Amygdala (tissue), 56 donors: ENCODE measurements at regions not wholly inside any gene's neighbourhood (a gene's known extent, or its start where the extent isn't known, plus 50 kb on each side); places are given as distances from the start of the nearest gene placed in this dataset.

Source experiments
- DNase-seq, 56 donors: peaks; one replicate each; lab custom pipeline; 2025; lab: John Stamatoyannopoulos, UW

DNA sequence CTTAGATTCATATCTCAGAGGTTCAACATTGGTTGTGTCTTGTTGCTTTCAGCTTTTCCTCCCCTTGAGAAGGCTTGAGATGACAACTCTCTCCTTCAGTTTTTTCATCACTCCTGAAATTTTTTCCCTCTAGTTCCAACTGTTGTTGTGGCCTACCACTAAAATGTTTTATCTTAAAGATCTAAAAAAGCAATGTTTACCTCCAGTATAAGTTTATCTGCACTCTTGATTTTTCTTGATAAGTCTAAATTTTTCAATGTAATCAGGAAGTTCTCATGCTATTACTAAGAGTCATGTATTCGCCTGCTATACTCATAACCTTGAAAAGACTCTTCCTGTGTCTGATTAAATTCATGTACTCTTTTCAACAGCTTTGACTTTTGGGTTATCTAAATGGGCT lies 366.3 kb upstream of the TFPI start:
- no peak for DNase-seq

DNA sequence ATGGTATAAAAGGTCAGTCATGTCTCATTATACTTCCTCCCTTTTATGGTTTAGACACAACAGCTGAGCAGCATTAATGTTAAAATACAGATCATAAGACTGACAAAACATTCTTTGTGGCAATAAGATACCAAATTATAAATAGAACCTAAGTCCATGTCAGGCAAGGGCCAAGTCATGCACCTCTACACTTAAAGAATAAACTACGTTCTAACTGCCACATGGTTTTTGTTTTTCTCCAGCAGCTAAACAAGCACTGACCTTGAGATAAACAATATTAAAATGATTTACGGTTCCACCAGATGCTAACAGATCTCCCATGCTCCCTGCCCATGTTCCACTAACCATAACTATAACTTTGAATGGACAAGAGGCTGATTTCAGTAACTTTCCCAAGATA lies 368.6 kb upstream of the TFPI start:
- DNase-seq = no peak

DNA sequence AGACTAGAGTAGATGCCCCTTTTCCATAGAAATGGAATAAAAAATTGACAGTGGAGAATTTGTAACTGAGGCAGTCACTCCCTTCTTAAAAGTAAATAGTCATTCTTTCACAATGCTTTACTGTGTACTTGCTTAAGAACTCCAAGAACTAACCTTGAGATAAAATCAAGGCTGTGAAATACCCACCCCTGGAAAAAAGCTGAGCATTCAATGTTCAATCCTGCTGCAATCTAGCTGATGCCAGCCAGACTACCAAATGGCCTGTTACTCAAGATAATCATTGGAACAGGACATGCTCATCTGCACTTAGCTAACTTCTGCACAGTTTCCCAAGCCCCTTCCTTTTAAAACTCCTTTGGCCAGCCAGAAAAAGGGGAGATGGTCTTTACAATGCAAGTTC lies 367.4 kb upstream of the GULP1 start:
- no peak for DNase-seq

DNA sequence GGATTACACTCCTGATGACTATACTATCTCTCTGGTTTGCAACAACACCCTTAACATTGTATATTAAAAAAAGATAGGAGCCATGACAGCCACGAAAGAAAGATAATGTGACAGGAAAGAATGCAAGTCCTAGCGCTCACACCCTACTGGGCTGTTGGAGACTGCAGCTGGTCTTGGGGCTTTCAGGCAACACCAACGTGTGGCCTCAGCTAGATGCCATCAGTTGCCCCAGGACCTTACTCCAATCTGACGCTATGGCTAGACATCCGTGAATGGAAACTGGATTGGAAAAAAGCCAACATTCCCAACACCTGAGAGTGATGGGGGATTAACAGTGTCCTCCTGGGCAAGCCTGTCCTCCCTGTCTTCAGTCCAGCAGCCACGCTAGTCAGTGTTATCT lies 357.4 kb upstream of the GULP1 start:
- DNase-seq = no peak

DNA sequence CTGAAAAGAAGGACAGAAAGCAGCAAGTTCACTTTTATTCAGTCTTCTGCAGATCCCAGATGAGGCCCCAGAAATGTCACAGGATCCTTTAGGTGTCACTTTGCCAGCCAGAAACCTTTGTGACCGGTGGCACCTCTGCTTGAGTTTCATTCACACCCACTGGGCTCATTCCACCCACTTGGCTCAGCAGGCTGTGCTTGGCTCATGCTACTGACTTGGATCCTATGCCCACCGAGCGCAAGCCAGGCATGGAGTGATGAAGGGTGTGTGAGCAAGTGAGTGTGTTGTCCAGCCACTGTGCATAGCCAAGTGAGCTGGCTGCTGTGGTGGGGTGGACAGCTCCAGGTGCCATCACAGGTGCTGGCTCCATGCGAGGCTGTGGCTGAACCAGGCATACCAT lies 357.0 kb upstream of the GULP1 start:
- no peak for DNase-seq

DNA sequence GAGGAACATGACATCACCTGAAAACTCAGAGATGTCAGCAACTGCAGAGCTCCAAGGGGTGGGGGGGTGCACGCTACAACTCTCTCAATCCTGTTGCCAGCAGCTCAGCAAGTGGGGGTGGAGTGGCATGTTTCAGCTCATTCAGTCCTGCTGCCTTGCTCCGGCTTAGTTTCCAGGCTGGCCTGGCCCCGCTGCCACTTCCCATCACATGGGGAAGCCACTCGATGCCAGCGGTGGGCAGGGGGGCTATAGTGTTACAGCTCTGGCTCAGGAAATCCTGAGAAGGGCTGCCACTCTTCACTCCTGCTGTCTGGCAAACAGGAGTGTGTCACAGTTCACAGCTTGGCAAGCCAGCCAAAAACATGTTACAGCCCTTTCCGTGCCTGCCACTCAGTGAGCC lies 356.5 kb upstream of the GULP1 start:
- DNase-seq = no peak

DNA sequence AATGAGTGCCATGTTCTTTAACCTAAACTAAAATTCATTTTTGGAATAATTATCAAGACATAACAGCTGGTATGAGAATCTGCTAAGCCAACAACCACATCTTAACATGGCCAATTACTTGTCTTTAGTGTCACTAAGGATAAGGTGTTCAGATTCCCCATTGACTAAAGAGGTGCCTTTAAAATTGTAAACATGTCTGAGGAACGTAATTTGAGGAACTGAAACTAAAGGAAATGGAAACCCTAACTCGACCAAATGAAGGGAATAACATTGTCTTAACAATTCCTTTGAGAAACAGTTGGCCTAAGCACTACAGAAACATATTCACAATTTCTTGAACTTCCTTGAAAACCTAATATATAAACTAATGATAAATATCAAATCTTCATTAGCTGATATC lies 355.4 kb upstream of the GULP1 start:
- no peak for DNase-seq

DNA sequence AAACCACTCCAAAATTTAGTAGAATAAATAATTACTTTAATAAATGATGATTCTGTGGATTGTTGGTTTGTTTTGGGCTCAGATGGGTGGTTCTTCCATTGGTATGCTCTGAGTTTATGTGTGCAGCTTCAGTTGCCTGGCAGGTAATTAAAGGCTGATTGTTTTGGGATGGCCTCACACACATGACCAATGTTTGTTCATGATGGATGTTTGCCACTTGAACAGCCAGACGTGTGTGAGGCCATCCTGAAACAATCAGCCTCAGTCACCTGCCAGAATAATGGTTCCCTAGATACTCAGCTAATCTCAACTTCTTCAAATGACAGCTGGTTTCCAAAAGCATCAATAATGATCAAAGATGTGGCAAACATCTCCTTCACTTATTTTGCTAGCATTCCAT lies 352.5 kb upstream of the GULP1 start:
- no peak for DNase-seq

DNA sequence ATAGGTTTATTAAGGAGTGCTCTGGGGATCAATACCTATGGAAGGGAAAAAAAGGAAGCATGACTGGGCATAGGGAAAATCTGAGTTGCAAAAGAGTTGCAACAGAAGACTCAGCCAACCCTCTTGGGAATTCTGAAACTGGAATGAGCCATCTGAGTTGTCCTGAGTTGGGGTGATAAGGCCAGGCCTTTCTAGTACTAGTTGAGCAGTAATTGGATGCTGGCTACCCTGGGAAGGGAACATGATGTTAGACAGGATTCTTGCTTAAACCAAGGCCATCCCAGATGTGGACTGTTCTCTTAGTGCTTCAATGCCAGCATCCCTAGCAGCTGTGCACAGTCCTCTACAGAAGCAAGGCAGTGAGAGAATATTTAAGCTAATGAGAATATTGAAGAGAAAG lies 348.8 kb upstream of the GULP1 start:
- DNase-seq = no peak

DNA sequence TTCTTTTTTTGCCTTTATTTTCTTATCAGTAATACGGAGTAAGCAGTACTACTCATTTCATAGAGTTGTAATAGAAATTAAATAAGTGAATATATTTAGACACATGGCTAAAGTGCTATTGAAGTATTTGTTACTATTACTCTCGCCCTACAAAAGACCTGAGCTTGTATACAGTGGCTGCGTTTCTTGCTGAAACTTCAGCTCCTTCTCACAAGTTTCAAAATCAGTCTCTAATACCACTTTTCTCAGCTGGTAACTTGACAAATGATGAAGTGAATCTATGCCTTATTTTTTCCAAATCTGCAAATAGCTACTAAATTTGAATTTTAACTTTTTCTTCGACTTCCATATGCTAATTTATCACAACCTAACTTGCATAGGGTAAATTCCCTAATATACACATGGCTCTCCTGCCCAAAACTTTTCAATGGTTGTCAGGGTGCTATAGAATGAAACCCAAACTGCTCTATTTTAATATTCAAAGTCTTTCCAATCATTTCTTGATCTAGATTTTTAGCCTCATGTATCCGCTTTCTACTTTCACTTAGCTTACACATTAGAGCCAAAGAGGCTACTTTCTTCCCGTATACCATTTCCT lies 347.8 kb upstream of the GULP1 start:
- DNase-seq = no peak

DNA sequence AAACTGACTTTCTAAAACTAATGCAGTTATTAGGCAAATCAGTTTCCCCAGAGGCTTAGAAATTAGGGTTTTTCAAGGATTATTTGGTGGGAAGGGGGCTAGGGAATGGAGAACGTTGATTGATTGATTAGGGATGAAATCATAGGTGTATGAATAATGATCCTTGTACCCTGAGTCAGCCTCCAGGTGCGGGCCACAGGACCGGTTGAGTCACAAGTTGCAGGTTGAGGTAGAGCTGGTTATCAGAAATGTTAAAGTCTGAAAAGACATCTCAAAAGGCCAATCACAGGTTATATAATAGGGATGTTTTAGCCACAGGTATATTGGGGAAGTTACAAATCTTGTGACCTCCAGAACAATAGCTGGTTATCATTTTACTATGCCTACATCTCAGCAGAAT lies 341.8 kb upstream of the GULP1 start:
- no peak for DNase-seq

DNA sequence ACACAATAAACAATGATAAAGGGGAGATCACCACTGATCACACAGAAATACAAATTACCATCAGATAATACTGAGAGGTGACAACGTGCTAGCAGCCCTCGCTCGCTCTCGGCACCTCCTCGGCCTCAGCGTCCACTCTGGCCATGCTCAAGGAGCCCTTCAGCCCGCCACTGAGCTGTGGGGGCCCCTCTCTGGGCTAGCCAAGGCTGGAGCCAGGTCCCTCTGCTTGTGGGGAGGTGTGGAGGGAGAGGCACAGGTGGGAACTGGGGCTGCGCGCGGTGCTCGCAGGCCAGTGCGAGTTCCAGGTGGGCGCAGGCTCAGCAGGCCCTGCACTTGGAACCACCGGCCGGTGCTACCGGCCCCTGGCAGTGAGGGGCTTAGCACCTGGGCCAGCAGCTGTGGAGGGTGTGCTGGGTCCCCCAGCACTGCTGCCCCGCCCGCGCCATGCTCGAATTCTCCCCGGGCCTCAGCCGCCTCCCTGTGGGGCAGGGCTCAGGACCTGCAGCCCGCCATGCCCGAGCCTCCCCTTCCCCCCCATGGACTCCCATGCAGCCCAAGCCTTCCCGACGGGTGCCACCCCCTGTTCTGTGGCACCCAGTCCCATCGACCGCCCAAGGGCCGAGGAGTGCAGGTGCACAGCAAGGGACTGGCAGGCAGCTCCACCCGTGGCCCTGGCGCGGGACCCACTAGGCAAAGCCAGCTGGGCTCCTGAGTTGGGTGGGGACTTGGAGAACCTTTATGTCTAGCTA lies 340.0 kb upstream of the GULP1 start:
- no peak for DNase-seq

DNA sequence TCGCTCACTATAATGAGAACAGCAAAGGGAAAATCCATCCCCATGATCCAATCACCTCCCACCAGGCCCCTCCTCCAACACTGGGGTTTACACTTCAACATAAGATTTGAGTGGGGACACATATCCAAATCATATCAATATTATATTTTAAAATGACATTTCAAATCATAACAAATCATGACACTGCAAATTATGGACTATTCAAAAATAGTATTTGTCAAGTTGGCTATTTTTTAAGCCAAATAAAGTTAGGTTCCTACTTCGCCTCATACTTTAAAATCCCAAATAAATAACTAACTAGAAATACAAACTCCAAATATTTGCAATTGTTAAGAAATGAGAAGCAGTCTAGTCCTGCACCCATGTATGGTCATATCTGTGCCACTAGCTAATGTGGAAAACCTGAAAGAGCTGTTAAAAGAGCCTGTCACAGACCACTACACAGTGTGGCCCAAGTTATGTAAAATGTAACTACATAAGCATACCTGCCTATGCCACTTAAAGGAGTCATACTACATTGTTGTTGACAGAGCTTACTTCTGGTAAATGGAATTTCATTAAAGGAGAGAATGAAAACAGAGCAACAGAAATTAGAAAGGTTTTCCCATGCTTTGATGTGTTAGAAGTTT lies 334.7 kb upstream of the GULP1 start:
- no peak for DNase-seq

DNA sequence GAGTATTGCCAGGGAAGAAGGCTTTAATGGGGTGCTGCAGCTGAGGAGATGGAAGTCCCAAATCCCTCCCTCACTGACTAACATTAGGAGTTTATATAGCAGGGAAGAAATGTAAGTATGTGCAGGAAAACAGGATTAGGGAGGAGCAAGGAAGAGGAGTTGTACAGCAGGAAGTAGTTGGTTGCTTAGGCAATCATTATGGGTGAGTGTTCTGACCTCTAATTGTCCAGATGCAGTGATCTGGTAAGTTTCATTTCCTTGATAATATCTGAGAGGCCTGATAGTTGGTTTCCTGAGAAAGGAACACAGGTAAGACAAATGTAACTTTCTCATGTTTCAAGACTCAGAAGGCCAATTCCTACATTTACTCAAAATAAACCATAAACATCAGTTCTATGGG lies 331.9 kb upstream of the GULP1 start:
- DNase-seq = no peak

DNA sequence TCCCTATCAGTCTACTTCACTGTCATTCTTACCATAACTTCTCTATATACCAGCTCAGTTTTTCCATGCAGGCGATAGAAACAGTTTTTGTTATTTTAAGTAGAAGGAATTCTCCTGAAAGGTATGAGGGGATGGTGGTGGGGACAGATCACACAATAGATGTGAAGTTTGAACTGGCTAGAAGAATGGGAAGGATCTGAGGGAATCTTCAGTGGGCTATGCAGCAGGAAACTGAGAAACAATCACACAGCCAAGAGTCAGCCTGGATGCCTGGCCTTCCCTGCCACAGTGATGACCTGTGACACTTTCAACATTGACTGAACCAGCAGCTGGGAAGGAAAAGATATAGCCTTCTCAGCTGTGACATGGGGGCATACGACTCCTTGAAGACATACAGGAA lies 329.1 kb upstream of the GULP1 start:
- no peak for DNase-seq

DNA sequence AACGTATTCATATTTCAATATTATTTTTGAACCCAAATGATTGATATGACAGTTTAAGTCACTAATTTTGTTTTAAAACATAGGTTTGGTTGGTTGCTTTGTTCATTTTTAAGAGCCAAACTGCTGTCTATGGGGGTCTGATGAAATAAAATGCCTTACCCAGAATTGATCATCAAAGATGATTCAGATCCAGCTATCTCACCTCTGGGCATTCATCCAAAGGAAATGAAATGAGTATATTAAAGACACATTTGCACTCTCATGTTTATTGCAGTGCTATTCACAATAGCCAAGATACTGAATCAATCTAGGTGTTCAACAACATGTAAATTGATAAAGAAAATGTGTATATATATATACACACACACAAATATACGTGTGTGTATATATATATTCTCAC lies 326.9 kb upstream of the GULP1 start:
- no peak for DNase-seq

DNA sequence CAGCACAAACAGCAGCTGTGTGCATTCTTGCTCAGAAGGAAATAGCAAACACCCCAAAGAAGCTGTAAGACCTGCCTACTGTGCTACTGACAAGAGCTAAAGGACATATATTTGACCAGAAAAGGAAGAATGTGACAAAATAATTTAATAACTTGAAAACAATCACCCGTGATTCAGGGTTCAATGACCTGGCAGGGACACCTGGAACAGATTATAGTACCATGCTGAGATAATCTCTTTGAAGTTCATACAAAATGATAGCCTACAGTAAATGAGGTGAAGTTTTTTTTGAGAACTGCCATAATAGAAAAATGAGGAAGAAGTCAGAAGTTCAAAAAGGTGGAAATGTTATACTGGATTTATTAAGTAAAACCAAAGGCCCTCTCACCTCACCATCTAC lies 324.8 kb upstream of the GULP1 start:
- no peak for DNase-seq

DNA sequence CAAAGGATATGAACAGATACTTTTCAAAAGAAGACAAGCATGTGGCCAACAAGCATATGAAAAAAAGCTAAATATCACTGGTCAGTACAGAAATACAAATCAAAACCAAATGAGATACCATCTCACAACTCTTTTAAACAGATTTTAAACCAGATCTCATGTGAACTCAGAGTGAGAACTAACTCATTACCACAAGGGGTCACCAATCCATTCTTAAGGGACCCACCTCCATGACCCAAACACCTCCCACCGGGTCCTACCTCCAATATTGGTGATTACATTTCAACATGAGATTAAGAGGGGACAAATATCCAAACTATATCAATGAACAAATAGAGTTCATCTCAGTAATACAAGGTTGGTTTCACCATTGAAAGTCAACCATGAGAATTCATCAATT lies 319.8 kb upstream of the GULP1 start:
- DNase-seq = no peak

DNA sequence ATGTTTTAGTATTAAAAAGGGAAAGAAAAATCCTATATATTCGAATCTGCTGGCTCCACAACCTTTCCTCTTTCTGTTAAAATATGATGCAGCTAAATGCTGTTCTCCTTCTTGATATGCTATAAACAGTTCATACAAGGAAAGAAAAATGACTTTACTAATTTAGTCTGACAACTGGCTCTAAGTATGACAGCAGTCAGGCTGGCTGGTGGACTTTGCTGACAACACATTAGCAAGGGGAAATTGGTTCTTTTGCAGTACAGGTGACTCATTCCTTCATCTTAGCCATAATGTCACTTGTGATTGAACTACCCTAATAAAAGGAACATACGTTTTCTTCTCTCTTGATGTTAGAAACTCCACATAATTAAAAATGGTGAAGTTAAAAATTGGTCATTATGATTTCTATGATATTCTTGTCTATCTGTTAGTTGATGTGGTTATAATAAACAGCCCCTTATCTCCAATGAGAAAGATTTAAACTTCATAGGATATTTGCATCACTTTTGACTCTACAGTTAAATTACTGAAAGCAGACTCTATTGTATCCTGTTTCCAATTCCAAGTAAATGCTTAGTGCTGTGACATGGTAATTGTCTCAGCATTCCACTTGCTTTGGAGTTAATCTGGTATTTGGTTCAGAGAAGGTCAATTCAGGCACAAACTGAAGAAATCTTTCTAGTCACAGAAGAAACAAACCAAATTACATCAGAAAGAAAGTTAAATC lies 315.3 kb upstream of the GULP1 start:
- DNase-seq = no peak

DNA sequence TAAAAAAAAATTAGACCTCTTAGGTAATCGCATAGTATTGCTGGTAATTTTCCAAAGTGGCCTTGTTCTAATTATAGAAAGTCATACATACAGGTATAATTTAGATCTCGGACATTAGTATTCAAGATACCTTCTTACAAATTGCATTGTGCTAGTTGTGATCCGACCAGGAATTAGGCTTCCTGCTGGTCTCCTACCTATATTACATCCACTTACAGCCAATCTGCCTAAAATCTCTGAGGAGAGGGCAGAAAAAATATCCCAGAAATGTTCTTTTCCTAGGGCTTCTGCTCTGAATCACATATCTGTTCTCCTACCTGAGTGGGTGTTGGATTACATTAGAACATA lies 314.7 kb upstream of the GULP1 start:
- no peak for DNase-seq

DNA sequence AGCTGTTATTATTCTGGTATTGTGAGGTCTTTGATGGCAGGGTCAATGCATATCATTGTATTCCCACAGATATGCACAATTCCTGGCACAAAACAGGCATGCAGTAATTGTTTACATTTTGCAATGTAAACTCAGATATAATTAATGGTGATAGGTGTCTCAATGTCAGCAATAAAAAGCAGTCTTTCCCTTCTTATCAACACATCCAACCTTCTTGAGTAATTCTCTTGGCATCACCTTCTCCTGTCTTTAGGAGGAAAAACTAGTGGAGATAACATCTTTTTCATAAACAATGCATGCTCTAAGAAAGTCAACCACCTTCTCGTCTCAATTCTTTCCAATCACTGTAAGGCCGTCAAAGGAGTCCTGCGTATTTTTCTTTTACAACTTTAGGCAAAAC lies 313.3 kb upstream of the GULP1 start:
- DNase-seq = no peak

DNA sequence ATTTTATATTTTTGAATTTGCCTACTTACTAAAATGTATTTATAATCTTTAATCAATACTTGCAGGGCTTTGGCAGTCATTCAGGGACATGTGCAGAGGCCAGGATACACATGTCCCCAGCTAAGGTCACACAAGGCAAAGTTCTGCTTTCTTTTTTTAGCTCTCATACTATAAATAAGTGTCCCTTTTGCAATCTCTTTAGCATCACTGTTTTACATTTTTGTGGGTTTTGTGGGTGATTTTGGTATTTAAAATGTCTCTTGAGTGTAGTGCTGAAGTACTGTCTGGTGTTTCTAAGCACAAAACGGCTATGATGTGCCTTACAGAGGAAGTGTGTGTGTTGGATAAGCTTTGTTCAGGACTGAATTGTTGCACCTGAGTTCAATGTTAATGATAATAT lies 309.0 kb upstream of the GULP1 start:
- DNase-seq = no peak
